ENCODE measurements at regions not wholly inside any gene's neighbourhood (a gene's known extent, or its start where the extent isn't known, plus 50 kb on each side); places are given as distances from the start of the nearest gene placed in this dataset.

DNA sequence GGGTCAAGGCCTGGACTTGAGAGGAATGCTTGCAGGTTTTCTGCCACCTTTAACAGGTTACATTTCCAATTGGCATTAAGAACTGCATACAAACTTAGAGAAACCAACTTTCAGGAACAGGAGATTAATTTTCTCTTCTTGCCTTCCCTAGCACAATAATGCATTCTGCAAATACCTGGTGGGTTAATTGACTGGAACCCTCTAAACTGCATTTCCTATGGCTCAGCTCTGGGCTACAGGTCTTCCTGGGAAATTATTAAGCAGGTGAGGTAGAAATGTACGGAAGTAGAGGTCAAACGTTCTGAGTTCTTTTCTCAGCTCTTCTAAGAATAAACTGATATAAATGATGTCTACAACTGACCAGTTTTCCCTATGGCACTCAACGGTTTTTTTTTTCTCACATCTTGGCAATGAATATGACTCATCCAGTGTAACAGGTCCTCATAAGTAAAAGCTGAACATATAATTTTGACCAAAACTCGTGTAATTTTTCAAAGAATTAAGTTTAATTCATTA, 144.9 kb upstream of the PELI2 start:
- TF ChIP-seq, protein P1, sequence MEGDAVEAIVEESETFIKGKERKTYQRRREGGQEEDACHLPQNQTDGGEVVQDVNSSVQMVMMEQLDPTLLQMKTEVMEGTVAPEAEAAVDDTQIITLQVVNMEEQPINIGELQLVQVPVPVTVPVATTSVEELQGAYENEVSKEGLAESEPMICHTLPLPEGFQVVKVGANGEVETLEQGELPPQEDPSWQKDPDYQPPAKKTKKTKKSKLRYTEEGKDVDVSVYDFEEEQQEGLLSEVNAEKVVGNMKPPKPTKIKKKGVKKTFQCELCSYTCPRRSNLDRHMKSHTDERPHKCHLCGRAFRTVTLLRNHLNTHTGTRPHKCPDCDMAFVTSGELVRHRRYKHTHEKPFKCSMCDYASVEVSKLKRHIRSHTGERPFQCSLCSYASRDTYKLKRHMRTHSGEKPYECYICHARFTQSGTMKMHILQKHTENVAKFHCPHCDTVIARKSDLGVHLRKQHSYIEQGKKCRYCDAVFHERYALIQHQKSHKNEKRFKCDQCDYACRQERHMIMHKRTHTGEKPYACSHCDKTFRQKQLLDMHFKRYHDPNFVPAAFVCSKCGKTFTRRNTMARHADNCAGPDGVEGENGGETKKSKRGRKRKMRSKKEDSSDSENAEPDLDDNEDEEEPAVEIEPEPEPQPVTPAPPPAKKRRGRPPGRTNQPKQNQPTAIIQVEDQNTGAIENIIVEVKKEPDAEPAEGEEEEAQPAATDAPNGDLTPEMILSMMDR (conservative IDR thresholded peaks at IDR 0.05 in 1 of 2, IDR thresholded peaks at IDR 0.05 in 1 of 2; ENCODE audit: low read depth in 1 of 2, low read length in 2 of 2) = no peak
- TF ChIP-seq EZH2 (IDR thresholded peaks at IDR 0.05; ENCODE audit: low read length, missing control alignments) = no peak
